Kidney glomerular epithelial cell (primary cell): ENCODE measurements at regions not wholly inside any gene's neighbourhood (a gene's known extent, or its start where the extent isn't known, plus 50 kb on each side); places are given as distances from the start of the nearest gene placed in this dataset.
A peak's percentile ranks its signal among the peaks of the same experiment; 100 is the strongest.

Experiments used
- DNase-seq: peaks from one replicate; lab custom pipeline; 2025; lab: John Stamatoyannopoulos, UW

GRCh38 chr1:168964478-168964877 is 142.0 kb upstream of the ATP1B1 start:
- no peak for DNase-seq

DNA sequence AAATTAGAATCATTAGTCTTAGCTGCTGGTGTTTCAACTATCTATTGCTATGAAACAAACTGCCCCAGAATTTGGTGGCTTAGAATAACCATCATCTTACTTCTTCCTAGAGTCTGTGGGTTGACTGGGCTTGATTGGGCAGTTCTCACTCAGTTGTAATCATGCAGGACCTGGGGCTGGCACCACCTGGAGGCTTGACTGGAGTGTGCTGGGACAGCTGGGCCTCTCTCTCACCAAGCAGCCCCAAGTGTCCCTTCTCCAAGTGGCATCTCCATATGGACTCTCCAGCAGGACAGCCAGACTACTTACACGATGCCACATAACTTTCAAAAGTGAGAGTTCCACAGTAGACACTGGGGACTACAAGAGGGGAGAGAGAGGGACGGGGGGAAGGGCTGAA is 140.3 kb upstream of the ATP1B1 start:
- no peak for DNase-seq

GRCh38 chr1:168966636-168967035 is 139.9 kb upstream of the ATP1B1 start:
- no peak for DNase-seq

GRCh38 chr1:168970926-168971659 is 135.4 kb upstream of the ATP1B1 start:
- DNase-seq, result no peak

- no peak for DNase-seq
Observed at GRCh38 chr1:168972225-168972624, 134.3 kb upstream of the ATP1B1 start.

GRCh38 chr1:168972887-168973286 is 133.6 kb upstream of the ATP1B1 start:
- no peak for DNase-seq

- DNase-seq, result no peak
Observed at GRCh38 chr1:168974117-168974516, 132.4 kb upstream of the ATP1B1 start.

- no peak for DNase-seq
Observed at GRCh38 chr1:168974611-168975010, 131.9 kb upstream of the ATP1B1 start.

GRCh38 chr1:168976267-168976666 is 130.2 kb upstream of the ATP1B1 start:
- DNase-seq, result no peak

GRCh38 chr1:168977618-168978017 is 128.9 kb upstream of the ATP1B1 start:
- DNase-seq, result no peak

DNA sequence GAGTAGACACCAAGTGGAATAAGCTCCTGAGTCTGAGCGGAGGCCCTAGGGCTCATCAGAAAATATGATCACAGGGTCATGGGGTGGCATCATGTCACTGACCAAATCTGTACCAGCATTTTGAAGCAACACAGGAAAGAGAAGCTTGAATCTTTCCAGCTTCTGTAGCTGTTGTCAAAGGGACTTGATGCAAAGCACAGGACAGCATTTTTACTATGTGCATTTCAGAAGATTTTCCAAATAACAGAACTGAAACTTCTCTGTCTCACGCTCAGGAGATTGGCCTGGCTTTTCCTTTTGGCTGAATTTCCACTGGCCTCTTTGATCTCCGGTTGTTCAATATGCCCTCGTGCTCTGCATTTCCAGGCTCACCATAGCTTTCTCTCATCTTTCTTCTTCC is 127.2 kb upstream of the ATP1B1 start:
- no peak for DNase-seq

DNA sequence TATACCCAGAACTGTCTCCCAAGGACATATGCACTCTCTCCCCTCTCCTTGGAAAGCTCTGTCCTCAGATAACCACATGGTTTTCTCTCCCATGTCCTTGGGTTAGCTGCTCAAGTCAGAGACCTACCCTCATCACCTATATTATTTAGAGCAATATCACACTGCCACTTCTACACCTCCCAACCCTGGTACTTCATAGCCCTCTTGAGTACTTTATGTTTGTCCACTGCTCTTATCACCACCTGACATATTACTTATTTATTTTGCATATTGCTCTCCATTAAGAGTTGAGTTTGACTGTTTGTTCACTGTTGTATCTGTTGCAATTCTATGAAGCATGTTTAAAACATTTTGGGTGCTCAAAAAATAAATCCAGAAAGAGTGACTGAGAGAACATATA is 126.3 kb upstream of the ATP1B1 start:
- DNase-seq, result no peak

- DNase-seq, result no peak
Observed at GRCh38 chr1:168980656-168981055, 125.8 kb upstream of the ATP1B1 start.

DNA sequence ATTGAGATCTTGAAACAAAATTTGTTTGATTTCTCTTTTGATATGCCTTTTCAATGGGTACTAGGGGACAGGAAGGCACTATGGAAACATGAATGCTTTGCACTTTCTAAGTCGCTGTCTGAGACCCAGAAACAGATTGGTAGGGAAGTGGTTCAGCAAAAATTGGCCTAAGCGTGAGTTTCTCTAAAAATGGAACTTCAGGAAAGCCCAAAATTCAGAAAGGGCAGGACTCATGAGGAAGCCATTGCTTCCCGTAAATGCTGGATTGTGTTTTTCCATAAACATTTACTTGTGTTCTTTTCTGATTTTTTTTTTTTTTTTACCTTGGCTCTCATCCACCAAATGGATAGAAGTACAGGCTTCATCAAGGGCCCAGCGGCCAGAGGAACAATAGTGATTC is 123.7 kb upstream of the ATP1B1 start:
- DNase-seq, result no peak

DNA sequence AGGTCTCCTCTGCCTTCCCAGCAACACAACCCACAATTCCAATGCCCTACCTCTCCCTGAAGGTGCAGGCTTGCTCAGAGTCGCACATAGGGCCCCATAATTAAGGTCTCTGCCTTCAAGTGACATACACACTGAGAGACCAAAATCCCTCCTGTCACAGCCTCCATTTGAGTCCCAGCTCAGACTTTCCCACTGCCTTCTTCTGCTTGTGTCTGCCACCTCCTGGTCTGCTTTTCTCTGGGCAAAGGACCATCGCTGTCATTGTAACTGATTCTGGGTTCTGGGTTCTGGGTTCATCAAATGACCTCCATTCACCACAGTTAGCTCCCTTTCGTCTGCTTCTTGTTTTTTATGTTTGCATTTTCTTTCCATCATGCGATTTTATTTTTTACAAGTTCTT is 119.2 kb upstream of the ATP1B1 start:
- no peak for DNase-seq

- no peak for DNase-seq
Observed at GRCh38 chr1:168987923-168988322, 118.6 kb upstream of the ATP1B1 start.

DNA sequence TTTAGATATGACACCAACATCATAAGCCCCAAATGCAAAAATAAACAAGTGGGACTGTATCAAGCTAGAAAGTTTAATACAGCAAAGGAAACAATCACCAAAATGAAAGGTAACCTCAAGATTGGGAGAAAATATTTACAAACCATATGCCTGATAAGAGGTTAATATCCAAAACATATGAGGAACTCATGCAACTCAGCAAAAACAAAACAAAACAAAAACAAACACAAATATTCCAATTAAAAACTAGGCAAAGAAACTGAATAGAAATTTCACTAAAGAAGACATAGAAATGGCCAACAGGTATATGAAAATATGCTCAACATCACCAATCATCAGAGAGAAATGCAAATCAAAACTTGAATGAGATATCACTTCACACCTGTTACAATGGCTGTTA is 116.5 kb upstream of the ATP1B1 start:
- no peak for DNase-seq

- no peak for DNase-seq
Observed at GRCh38 chr1:168991667-168992475, 114.6 kb upstream of the ATP1B1 start.

GRCh38 chr1:169001353-169001752 is 105.1 kb upstream of the ATP1B1 start:
- no peak for DNase-seq

DNA sequence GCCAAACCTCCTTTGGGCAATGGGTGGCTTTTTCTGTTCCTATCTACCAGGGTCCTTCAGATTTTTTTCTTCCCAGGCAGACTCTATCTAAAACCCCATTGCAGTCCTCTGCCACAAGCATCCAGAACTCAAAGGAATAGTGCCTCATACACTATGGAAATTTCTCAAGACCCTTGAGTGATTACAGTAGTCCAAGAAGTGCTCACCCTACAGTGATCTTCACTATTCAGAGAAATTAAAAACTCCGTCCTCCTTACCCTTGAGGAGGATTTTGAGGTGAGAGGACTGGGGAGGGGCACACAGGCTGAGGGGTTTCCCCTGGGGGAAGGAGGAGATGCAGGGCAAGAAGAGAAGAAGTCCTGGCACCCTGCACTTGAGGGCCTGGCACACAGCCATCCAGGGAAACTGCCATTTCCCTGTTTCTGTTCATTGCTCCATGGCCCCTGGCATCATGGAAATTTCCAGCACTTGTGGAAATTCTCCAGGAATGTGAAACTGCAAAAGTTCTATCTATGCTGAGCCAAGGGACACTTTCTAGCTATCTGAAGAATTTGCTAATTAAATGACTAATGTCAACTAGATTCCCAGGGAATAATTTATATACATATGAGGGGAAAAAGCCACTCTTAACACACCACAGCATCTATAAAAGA is 102.5 kb upstream of the ATP1B1 start:
- peak; percentile 1 for DNase-seq

- no peak for DNase-seq
Observed at GRCh38 chr1:169005776-169006175, 100.7 kb upstream of the ATP1B1 start.

DNA sequence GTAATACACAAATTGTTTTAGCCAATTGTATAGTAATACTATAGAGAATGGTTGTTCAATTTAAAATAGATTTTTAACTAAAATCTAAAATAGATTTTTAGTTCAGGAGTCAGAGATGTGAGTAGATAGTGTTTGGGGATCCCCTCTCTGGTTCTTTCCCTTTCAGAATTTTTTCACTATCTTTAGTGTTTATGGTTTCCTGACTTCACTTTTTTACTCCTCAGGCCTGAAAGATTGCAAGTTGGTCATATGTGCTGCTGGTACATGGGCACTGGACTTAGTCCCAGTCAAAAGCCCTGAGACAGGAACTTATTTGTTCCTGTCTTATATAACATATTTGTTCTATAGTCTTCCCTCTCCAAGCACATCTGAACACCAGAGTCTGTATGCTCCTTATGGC is 96.8 kb upstream of the ATP1B1 start:
- no peak for DNase-seq

GRCh38 chr1:169012416-169012815 is 94.1 kb upstream of the ATP1B1 start:
- no peak for DNase-seq
